ENCODE measurements at regions not wholly inside any gene's neighbourhood (a gene's known extent, or its start where the extent isn't known, plus 50 kb on each side); places are given as distances from the start of the nearest gene placed in this dataset.

- TF ChIP-seq CTCF (optimal IDR thresholded peaks at IDR 0.05 in 1 of 3, IDR thresholded peaks at IDR 0.05 in 1 of 3, conservative IDR thresholded peaks at IDR 0.05 in 1 of 3; ENCODE audit: extremely low read depth in 1 of 3, insufficient read depth in 2 of 3, low read length in 3 of 3): no peak
- TF ChIP-seq EZH2 (IDR thresholded peaks at IDR 0.05; ENCODE audit: low read length): no peak
Observed at GRCh38 chr4:67292045-67292444, 253.3 kb downstream of the CENPC start.

Data from keratinocyte (primary cell).